ENCODE measurements at regions not wholly inside any gene's neighbourhood (a gene's known extent, or its start where the extent isn't known, plus 50 kb on each side); places are given as distances from the start of the nearest gene placed in this dataset.

DNA sequence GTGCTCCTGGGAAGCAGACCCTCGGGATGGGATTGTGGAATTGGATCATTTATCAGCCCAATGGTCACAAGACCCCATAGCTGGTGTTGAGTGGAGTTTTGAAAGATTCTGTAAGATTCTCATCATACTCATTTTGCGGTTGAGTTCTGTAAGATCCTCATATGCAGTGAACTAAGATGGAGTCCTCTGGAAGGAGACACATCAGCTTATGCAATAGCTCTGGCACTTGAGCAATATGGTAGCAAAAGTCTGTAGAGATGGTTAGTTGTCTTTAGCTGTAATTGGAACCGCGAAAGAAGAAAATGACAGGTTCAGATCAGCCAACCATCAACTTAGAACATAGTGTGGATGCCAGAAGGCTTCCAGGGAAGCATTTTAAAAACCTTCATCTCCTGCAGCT, 184.5 kb upstream of the TSC22D2 start:
- TF ChIP-seq REST (IDR thresholded peaks at IDR 0.05; ENCODE audit: insufficient read depth in 1 of 2, low read depth in 2 of 2, low read length in 2 of 2): no peak
- TF ChIP-seq FOXP2 (optimal IDR thresholded peaks at IDR 0.05; ENCODE audit: borderline replicate concordance, extremely low read depth, extremely low read length, insufficient read depth): no peak
- no peak for TF ChIP-seq TAF1 (IDR thresholded peaks at IDR 0.05; ENCODE audit: borderline replicate concordance, insufficient read depth, low read length)
- no peak for TF ChIP-seq POLR2AphosphoS5 (IDR thresholded peaks at IDR 0.05; ENCODE audit: low read depth, low read length)
- TF ChIP-seq SIN3A (IDR thresholded peaks at IDR 0.05; ENCODE audit: borderline replicate concordance, insufficient read depth, low read length): no peak

GRCh38 chr3:150222691-150223489, 185.2 kb upstream of the TSC22D2 start:
- TF ChIP-seq TAF1 (IDR thresholded peaks at IDR 0.05; ENCODE audit: borderline replicate concordance, insufficient read depth, low read length): no peak
- TF ChIP-seq REST (IDR thresholded peaks at IDR 0.05; ENCODE audit: insufficient read depth in 1 of 2, low read depth in 2 of 2, low read length in 2 of 2): no peak

DNA sequence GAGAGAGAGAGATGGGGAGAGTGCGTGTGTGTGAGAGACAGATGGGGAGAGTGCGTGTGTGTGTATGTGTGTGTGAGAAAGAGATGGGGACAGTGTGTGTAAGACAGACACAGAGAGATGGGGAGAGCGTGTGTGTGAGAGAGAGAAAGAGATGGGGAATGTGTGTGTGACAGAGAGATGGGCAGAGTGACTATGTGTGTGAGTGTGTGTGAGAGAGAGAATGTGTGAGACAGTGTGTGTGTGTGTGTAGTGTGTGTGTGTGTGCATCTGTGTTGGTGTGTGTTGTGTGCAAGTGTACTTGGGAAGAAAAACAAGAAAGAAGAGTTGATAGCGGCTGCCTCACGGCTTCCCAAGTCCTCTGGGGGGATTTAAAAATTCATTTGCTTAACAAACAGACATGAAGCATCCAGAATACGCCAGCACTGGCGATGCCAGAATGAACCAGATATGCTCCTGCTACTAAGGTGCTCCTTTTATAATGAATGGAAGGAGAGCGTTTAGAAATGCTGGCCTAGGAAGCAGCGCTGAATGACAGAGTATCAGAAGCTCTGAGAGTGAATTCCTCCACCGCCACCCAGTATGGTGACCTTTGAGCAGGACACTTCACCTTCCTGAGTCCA, 186.1 kb upstream of the TSC22D2 start:
- TF ChIP-seq TAF1 (IDR thresholded peaks at IDR 0.05; ENCODE audit: borderline replicate concordance, insufficient read depth, low read length) (no peak), SIN3A (IDR thresholded peaks at IDR 0.05; ENCODE audit: borderline replicate concordance, insufficient read depth, low read length) (no peak), REST (IDR thresholded peaks at IDR 0.05; ENCODE audit: insufficient read depth in 1 of 2, low read depth in 2 of 2, low read length in 2 of 2) (no peak)

DNA sequence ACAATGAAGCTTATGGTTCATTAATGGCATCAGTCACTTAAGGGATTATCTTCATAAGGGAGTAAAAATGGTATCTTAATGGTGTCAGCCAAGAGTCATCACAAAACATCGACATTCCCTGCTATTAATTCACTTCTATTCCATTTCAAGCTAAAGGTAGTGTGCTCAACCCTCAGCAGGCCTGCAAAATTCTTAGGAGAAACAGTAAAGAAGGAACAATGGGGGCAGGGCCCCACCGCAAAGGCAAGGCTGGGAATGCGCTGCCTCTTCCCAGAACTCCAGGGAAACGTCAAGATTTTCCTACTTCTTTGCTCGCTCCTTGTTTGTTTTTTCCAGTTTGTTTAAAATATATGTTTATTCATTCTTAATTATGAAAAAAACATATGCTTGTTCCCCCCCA, 187.3 kb upstream of the TSC22D2 start:
- TF ChIP-seq SIN3A (IDR thresholded peaks at IDR 0.05; ENCODE audit: borderline replicate concordance, insufficient read depth, low read length) (no peak), FOXP2 (optimal IDR thresholded peaks at IDR 0.05; ENCODE audit: borderline replicate concordance, extremely low read depth, extremely low read length, insufficient read depth) (no peak), TAF1 (IDR thresholded peaks at IDR 0.05; ENCODE audit: borderline replicate concordance, insufficient read depth, low read length) (no peak), REST (IDR thresholded peaks at IDR 0.05; ENCODE audit: insufficient read depth in 1 of 2, low read depth in 2 of 2, low read length in 2 of 2) (no peak), POLR2AphosphoS5 (IDR thresholded peaks at IDR 0.05; ENCODE audit: low read depth, low read length) (no peak)

Measured in PFSK-1 (cell line).